ENCODE measurements at regions not wholly inside any gene's neighbourhood (a gene's known extent, or its start where the extent isn't known, plus 50 kb on each side); places are given as distances from the start of the nearest gene placed in this dataset.

GRCh38 chr13:54484166-54484565 lies 1455.6 kb downstream of the OLFM4 start (continued):
- TF ChIP-seq SOX15 (CRISPR knock-in tag; IDR thresholded peaks at IDR 0.05) (no peak), ZNF121 (CRISPR knock-in tag; IDR thresholded peaks at IDR 0.05) (no peak), ELF4 (CRISPR knock-in tag; IDR thresholded peaks at IDR 0.05; ENCODE audit: low read depth) (no peak), NFATC4 (CRISPR knock-in tag; IDR thresholded peaks at IDR 0.05) (no peak)

- CTCF ChIA-PET, result no interaction called here
- DNase-seq (ENCODE audit: low spot score) (no peak), ATAC-seq (peak; percentile 56)
- POLR2A ChIA-PET, result no interaction called here
- Mint-ChIP-seq H3K4me1 (peaks cover 17% of the 10 kb centered on the region), H3K36me3 (0 out of 2 replicates have a peak, but pooled peaks cover 8% of the 10 kb centered on the region), H3K9me3 (peaks cover 21% of the 10 kb centered on the region), H3K4me3 (no peak overlapping the region), H3K27ac (no peak overlapping the region), H3K27me3 (ENCODE audit: low read depth) (no peaks in the 10 kb centered on the region)
- TF ChIP-seq SOX15 (CRISPR knock-in tag; IDR thresholded peaks at IDR 0.05) (no peak), GRHL2 (CRISPR knock-in tag; IDR thresholded peaks at IDR 0.05; ENCODE audit: insufficient replicate concordance, severe bottlenecking) (no peak), AFF4 (CRISPR knock-in tag; IDR thresholded peaks at IDR 0.05; ENCODE audit: borderline replicate concordance) (no peak), E2F4 (CRISPR knock-in tag; IDR thresholded peaks at IDR 0.05; ENCODE audit: borderline replicate concordance, low read depth) (no peak), ZNF425 (CRISPR knock-in tag; conservative IDR thresholded peaks at IDR 0.05) (no peak), ZSCAN18 (CRISPR knock-in tag; IDR thresholded peaks at IDR 0.05) (no peak), NFE2L1 (CRISPR knock-in tag; IDR thresholded peaks at IDR 0.05) (no peak), CREM (CRISPR knock-in tag; IDR thresholded peaks at IDR 0.05) (no peak)
- TF ChIP-seq, protein P1, sequence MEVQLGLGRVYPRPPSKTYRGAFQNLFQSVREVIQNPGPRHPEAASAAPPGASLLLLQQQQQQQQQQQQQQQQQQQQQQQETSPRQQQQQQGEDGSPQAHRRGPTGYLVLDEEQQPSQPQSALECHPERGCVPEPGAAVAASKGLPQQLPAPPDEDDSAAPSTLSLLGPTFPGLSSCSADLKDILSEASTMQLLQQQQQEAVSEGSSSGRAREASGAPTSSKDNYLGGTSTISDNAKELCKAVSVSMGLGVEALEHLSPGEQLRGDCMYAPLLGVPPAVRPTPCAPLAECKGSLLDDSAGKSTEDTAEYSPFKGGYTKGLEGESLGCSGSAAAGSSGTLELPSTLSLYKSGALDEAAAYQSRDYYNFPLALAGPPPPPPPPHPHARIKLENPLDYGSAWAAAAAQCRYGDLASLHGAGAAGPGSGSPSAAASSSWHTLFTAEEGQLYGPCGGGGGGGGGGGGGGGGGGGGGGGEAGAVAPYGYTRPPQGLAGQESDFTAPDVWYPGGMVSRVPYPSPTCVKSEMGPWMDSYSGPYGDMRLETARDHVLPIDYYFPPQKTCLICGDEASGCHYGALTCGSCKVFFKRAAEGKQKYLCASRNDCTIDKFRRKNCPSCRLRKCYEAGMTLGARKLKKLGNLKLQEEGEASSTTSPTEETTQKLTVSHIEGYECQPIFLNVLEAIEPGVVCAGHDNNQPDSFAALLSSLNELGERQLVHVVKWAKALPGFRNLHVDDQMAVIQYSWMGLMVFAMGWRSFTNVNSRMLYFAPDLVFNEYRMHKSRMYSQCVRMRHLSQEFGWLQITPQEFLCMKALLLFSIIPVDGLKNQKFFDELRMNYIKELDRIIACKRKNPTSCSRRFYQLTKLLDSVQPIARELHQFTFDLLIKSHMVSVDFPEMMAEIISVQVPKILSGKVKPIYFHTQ (CRISPR knock-in tag; IDR thresholded peaks at IDR 0.05), result no peak
- TF ChIP-seq, protein P2, sequence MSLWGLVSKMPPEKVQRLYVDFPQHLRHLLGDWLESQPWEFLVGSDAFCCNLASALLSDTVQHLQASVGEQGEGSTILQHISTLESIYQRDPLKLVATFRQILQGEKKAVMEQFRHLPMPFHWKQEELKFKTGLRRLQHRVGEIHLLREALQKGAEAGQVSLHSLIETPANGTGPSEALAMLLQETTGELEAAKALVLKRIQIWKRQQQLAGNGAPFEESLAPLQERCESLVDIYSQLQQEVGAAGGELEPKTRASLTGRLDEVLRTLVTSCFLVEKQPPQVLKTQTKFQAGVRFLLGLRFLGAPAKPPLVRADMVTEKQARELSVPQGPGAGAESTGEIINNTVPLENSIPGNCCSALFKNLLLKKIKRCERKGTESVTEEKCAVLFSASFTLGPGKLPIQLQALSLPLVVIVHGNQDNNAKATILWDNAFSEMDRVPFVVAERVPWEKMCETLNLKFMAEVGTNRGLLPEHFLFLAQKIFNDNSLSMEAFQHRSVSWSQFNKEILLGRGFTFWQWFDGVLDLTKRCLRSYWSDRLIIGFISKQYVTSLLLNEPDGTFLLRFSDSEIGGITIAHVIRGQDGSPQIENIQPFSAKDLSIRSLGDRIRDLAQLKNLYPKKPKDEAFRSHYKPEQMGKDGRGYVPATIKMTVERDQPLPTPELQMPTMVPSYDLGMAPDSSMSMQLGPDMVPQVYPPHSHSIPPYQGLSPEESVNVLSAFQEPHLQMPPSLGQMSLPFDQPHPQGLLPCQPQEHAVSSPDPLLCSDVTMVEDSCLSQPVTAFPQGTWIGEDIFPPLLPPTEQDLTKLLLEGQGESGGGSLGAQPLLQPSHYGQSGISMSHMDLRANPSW (CRISPR knock-in tag; conservative IDR thresholded peaks at IDR 0.05; ENCODE audit: low read depth), result no peak
- TF ChIP-seq, protein P3, sequence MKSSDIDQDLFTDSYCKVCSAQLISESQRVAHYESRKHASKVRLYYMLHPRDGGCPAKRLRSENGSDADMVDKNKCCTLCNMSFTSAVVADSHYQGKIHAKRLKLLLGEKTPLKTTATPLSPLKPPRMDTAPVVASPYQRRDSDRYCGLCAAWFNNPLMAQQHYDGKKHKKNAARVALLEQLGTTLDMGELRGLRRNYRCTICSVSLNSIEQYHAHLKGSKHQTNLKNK (CRISPR knock-in tag; IDR thresholded peaks at IDR 0.05), result no peak
- TF ChIP-seq, protein P4, sequence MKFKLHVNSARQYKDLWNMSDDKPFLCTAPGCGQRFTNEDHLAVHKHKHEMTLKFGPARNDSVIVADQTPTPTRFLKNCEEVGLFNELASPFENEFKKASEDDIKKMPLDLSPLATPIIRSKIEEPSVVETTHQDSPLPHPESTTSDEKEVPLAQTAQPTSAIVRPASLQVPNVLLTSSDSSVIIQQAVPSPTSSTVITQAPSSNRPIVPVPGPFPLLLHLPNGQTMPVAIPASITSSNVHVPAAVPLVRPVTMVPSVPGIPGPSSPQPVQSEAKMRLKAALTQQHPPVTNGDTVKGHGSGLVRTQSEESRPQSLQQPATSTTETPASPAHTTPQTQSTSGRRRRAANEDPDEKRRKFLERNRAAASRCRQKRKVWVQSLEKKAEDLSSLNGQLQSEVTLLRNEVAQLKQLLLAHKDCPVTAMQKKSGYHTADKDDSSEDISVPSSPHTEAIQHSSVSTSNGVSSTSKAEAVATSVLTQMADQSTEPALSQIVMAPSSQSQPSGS (CRISPR knock-in tag; IDR thresholded peaks at IDR 0.05; ENCODE audit: borderline replicate concordance, low read depth), result no peak
- TF ChIP-seq, protein P5, sequence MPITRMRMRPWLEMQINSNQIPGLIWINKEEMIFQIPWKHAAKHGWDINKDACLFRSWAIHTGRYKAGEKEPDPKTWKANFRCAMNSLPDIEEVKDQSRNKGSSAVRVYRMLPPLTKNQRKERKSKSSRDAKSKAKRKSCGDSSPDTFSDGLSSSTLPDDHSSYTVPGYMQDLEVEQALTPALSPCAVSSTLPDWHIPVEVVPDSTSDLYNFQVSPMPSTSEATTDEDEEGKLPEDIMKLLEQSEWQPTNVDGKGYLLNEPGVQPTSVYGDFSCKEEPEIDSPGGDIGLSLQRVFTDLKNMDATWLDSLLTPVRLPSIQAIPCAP (CRISPR knock-in tag; IDR thresholded peaks at IDR 0.05), result no peak
- TF ChIP-seq, protein P6, sequence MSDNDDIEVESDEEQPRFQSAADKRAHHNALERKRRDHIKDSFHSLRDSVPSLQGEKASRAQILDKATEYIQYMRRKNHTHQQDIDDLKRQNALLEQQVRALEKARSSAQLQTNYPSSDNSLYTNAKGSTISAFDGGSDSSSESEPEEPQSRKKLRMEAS (CRISPR knock-in tag; IDR thresholded peaks at IDR 0.05), result no peak
These were observed 1458.0 kb downstream of the OLFM4 start for GRCh38 chr13:54486421-54487166.
